Gastroesophageal sphincter (tissue), 4 donors: ENCODE measurements at regions not wholly inside any gene's neighbourhood (a gene's known extent, or its start where the extent isn't known, plus 50 kb on each side); places are given as distances from the start of the nearest gene placed in this dataset.

ENCODE experiments used
- ATAC-seq: fragments of 150-250 bp; one replicate; pipeline ENCODE4 v1.9.1; 2016; ENCODE audit warnings: mild to moderate bottlenecking, moderate library complexity
- H3K27ac ChIP-seq, 4 donors: fragments of 200-600 bp; sonication (generic) in 3 of 4; 1 replicate in 3 of 4; 2 replicates in 1 of 4; pipeline ENCODE4 v1.5.1; 2016 to 2019
- H3K27me3 ChIP-seq: fragments of 200-600 bp; sonication (generic); one replicate; pipeline ENCODE4 v1.5.1; 2019
- H3K36me3 ChIP-seq, 2 donors: fragments of 200-600 bp; sonication (generic); one replicate each; pipeline ENCODE4 v1.5.1; 2019; ENCODE audit warnings: control low read depth in 1 of 2
- H3K4me1 ChIP-seq, 3 donors: fragments of 200-600 bp; sonication (generic); 1 replicate in 2 of 3; 2 replicates in 1 of 3; pipeline ENCODE4 v1.5.1; 2016 to 2019; ENCODE audit warnings: control low read depth in 2 of 3
- H3K4me3 ChIP-seq, 2 donors: fragments of 200-600 bp; sonication (generic); one replicate each; pipeline ENCODE4 v1.5.1; 2019; ENCODE audit warnings: mild to moderate bottlenecking in 1 of 2, moderate library complexity in 1 of 2
- H3K9me3 ChIP-seq, 3 donors: fragments of 200-600 bp; sonication (generic); one replicate each; pipeline ENCODE4 v1.5.1; 2017 to 2019; ENCODE audit warnings: control low read depth in 2 of 3
- CTCF ChIP-seq, 4 experiments: fragments of 200-600 bp in 2 of 4; fragments of 450-650 bp in 2 of 4; sonication (generic) in 1 of 4; IDR thresholded peaks; one replicate each; pipeline ENCODE4 v1.5.1; 2017 to 2019; ENCODE audit warnings: antibody characterized with exemption in 4 of 4, mild to moderate bottlenecking in 2 of 4, moderate library complexity in 2 of 4
- EP300 ChIP-seq: sonication (generic); formaldehyde crosslinking; IDR thresholded peaks from one replicate; pipeline ENCODE4 v1.6.1; 2017; ENCODE audit warnings: antibody characterized with exemption, mild to moderate bottlenecking
- POLR2A ChIP-seq, 2 donors: fragments of 450-650 bp; IDR thresholded peaks; one replicate each; pipeline ENCODE4 v1.6.1; 2017; ENCODE audit warnings: antibody characterized with exemption in 2 of 2, mild to moderate bottlenecking in 2 of 2, moderate library complexity in 1 of 2
- POLR2AphosphoS5 ChIP-seq: sonication (generic); formaldehyde crosslinking; IDR thresholded peaks from one replicate; pipeline ENCODE4 v1.6.1; 2017; ENCODE audit warnings: antibody characterized with exemption
- WGBS, 2 donors: methylation state at CpG; one replicate each; pipeline ENCODE4 v1.1.5; 2018; ENCODE audit warnings: low coverage in 1 of 2; 5-methylcytosine and 5-hydroxymethylcytosine counted together

- H3K36me3 ChIP-seq = no peaks in the 10 kb centered on the region
- TF ChIP-seq POLR2A (IDR thresholded peaks at IDR 0.05) (no peak), CTCF (IDR thresholded peaks at IDR 0.05) (no peak), EP300 (no peak), POLR2AphosphoS5 (no peak)
- no peak overlapping the region for H3K27ac ChIP-seq
- H3K4me3 ChIP-seq = no peak overlapping the region
- peaks cover 24% of the 10 kb centered on the region for H3K27me3 ChIP-seq
- 96 to 100% methylated on average over 1 to 13 of the region's 52 CpGs for WGBS, 2 donors
- ATAC-seq = no peak
- no peaks in the 10 kb centered on the region for H3K9me3 ChIP-seq
- H3K4me1 ChIP-seq = no peaks in the 10 kb centered on the region
These were observed 53.9 kb upstream of the SALL3 start for GRCh38 chr18:78925557-78926242.

DNA sequence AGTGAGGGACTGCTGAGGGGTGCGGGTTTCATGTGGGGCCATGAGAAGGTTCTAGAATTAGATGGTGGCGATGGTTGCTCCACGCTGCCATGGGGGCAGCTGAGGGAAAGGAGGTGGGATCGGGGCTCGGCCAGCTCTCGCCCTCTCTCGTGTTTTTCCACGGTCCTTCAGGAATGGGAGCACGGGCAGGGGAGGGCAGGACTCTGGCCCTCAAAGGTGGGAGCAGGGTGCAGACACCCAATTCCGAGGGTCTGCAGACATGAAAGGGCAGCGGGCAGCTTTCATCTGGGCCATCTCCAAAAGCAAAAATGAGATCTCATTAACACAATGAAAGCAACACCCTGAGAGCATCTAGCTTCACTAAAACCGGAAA is 53.4 kb upstream of the SALL3 start:
- TF ChIP-seq CTCF (IDR thresholded peaks at IDR 0.05) = no peak
- H3K9me3 ChIP-seq = no peaks in the 10 kb centered on the region
- H3K4me3 ChIP-seq = no peak overlapping the region
- H3K36me3 ChIP-seq = no peaks in the 10 kb centered on the region
- ATAC-seq = no peak
- no peak overlapping the region for H3K27ac ChIP-seq
- no peaks in the 10 kb centered on the region for H3K4me1 ChIP-seq
- WGBS, 2 donors = 73 to 80% methylated on average over 1 to 2 of the region's 12 CpGs
- H3K27me3 ChIP-seq = peaks cover 24% of the 10 kb centered on the region

GRCh38 chr18:78927156-78927555 is 52.5 kb upstream of the SALL3 start:
- Histone ChIP-seq H3K27me3 (peaks cover 16% of the 10 kb centered on the region), H3K9me3 (no peaks in the 10 kb centered on the region), H3K4me1 (no peaks in the 10 kb centered on the region), H3K4me3 (no peak overlapping the region), H3K27ac (no peak overlapping the region), H3K36me3 (no peaks in the 10 kb centered on the region)
- 79% methylated on average over 5 of the region's 10 CpGs; no CpG with 5 or more reads in 1 of the 2 donors for WGBS, 2 donors
- ATAC-seq = no peak
- TF ChIP-seq POLR2A (IDR thresholded peaks at IDR 0.05) (no peak), EP300 (no peak), POLR2AphosphoS5 (no peak), CTCF (IDR thresholded peaks at IDR 0.05) (no peak)

GRCh38 chr18:78927616-78928015 is 52.0 kb upstream of the SALL3 start:
- Histone ChIP-seq H3K4me1 (no peaks in the 10 kb centered on the region), H3K27me3 (peaks cover 16% of the 10 kb centered on the region), H3K4me3 (no peak overlapping the region), H3K9me3 (no peaks in the 10 kb centered on the region), H3K36me3 (no peaks in the 10 kb centered on the region), H3K27ac (no peak overlapping the region)
- TF ChIP-seq EP300 = no peak
- no peak for TF ChIP-seq CTCF (IDR thresholded peaks at IDR 0.05)
- no peak for TF ChIP-seq POLR2A (IDR thresholded peaks at IDR 0.05)
- no peak for TF ChIP-seq POLR2AphosphoS5
- WGBS, 2 donors = 80 to 93% methylated on average over 3 to 11 of the region's 11 CpGs
- ATAC-seq = no peak

- no peak overlapping the region for H3K4me3 ChIP-seq
- no peaks in the 10 kb centered on the region for H3K36me3 ChIP-seq
- H3K9me3 ChIP-seq = no peaks in the 10 kb centered on the region
- no peaks in the 10 kb centered on the region for H3K4me1 ChIP-seq
- ATAC-seq = no peak
- peaks cover 16% of the 10 kb centered on the region for H3K27me3 ChIP-seq
- no peak overlapping the region for H3K27ac ChIP-seq
- no peak for TF ChIP-seq POLR2A (IDR thresholded peaks at IDR 0.05)
- TF ChIP-seq CTCF (IDR thresholded peaks at IDR 0.05) = no peak
- no peak for TF ChIP-seq EP300
- no peak for TF ChIP-seq POLR2AphosphoS5
- WGBS, 2 donors = 80 to 95% methylated on average over 8 to 12 of the region's 16 CpGs
These were observed 51.5 kb upstream of the SALL3 start for GRCh38 chr18:78928076-78928475.
